Glutamatergic neuron (in vitro differentiated cells): ENCODE measurements at regions not wholly inside any gene's neighbourhood (a gene's known extent, or its start where the extent isn't known, plus 50 kb on each side); places are given as distances from the start of the nearest gene placed in this dataset.
"Not testable (repeated sequence)": the region's sequence is repeated elsewhere in the genome, so short reads cannot be mapped to it uniquely, and the experiment has no call there.

Source experiments
- DNase-seq: peaks from one replicate; pipeline ENCODE4 v3.0.0; 2022
- H3K27ac Mint-ChIP-seq: one replicate; pipeline ENCODE4 v1.8.0; 2020; ENCODE audit warnings: mild to moderate bottlenecking, mixed read lengths, inconsistent platforms; ENCODE audit not compliant: unreplicated experiment
- H3K27me3 Mint-ChIP-seq: one replicate; pipeline ENCODE4 v1.8.0; 2020; ENCODE audit warnings: mild to moderate bottlenecking, moderate library complexity, mixed read lengths, inconsistent platforms; ENCODE audit not compliant: unreplicated experiment
- H3K36me3 Mint-ChIP-seq: one replicate; pipeline ENCODE4 v1.8.0; 2020; ENCODE audit warnings: mild to moderate bottlenecking, mixed read lengths, inconsistent platforms; ENCODE audit not compliant: unreplicated experiment
- H3K4me1 Mint-ChIP-seq: one replicate; pipeline ENCODE4 v1.8.0; 2020; ENCODE audit warnings: mild to moderate bottlenecking, low read depth, mixed read lengths, inconsistent platforms; ENCODE audit not compliant: unreplicated experiment
- H3K4me3 Mint-ChIP-seq: one replicate; pipeline ENCODE4 v1.8.0; 2020; ENCODE audit warnings: mild to moderate bottlenecking, mixed read lengths, inconsistent platforms; ENCODE audit not compliant: unreplicated experiment
- H3K9me3 Mint-ChIP-seq: one replicate; pipeline ENCODE4 v1.8.0; 2020; ENCODE audit warnings: mild to moderate bottlenecking, moderate library complexity, mixed read lengths, inconsistent platforms; ENCODE audit not compliant: unreplicated experiment
- TF ChIP-seq, protein P1 (sequence below): fragments of 200-600 bp; sonication (generic); IDR thresholded peaks from one replicate; pipeline ENCODE4 v1.5.0; 2021; ENCODE audit not compliant: partially characterized antibody, unreplicated experiment

DNA sequence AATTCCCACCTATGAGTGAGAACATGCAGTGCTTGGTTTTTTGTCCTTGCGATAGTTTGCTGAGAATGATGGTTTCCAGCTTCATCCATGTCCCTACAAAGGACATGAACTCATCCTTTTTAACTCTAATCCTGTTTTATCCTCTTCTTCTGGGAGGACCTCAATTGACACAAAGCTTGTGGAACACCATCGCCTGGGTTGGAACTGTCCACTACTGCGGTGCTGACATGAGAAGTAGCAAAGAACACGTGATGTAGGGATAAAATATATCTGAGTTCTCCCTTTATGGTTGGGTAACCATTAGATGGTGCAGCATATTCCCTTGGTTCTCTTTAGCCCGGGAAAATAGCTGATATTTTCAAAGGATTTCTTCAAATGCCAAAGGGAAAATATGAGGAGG is 105.3 kb upstream of the TOPAZ1 start:
- Mint-ChIP-seq H3K27ac (no peak overlapping the region), H3K4me1 (no peaks in the 10 kb centered on the region), H3K4me3 (no peak overlapping the region), H3K27me3 (peaks cover 2% of the 10 kb centered on the region), H3K36me3 (no peaks in the 10 kb centered on the region), H3K9me3 (peaks cover 2% of the 10 kb centered on the region)
- TF ChIP-seq, protein P1, sequence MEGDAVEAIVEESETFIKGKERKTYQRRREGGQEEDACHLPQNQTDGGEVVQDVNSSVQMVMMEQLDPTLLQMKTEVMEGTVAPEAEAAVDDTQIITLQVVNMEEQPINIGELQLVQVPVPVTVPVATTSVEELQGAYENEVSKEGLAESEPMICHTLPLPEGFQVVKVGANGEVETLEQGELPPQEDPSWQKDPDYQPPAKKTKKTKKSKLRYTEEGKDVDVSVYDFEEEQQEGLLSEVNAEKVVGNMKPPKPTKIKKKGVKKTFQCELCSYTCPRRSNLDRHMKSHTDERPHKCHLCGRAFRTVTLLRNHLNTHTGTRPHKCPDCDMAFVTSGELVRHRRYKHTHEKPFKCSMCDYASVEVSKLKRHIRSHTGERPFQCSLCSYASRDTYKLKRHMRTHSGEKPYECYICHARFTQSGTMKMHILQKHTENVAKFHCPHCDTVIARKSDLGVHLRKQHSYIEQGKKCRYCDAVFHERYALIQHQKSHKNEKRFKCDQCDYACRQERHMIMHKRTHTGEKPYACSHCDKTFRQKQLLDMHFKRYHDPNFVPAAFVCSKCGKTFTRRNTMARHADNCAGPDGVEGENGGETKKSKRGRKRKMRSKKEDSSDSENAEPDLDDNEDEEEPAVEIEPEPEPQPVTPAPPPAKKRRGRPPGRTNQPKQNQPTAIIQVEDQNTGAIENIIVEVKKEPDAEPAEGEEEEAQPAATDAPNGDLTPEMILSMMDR: no peak
- no peak for DNase-seq

DNA sequence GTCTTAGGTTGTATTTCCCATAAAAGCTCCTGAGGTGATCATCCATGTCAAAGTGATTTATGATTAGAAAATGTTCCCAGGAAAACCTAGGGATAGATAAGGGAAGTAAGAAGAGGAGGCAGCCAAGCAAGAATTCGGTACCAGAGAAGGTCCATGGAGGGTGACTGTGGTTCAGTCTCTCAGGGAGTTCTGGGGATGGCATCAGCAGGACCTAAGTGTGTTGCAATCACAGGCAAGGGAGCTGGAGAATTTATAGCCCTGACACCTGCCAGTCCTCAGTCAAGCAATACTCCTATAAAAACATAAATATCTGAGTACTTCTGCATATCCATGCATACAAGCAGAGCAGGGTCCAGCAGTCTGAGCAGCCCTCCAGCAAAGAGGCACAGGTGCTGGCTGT is 95.6 kb upstream of the TOPAZ1 start:
- Mint-ChIP-seq H3K27ac (no peak overlapping the region), H3K4me3 (no peak overlapping the region), H3K36me3 (no peaks in the 10 kb centered on the region), H3K27me3 (peaks cover 2% of the 10 kb centered on the region), H3K4me1 (no peaks in the 10 kb centered on the region), H3K9me3 (no peaks in the 10 kb centered on the region)
- DNase-seq: no peak
- TF ChIP-seq, protein P1: no peak

GRCh38 chr3:44159696-44160300 is 81.9 kb upstream of the TOPAZ1 start:
- Mint-ChIP-seq H3K27me3 (no peaks in the 10 kb centered on the region), H3K4me1 (no peaks in the 10 kb centered on the region), H3K36me3 (no peaks in the 10 kb centered on the region), H3K9me3 (peaks cover 1% of the 10 kb centered on the region), H3K4me3 (no peak overlapping the region), H3K27ac (no peak overlapping the region)
- no peak for DNase-seq
- TF ChIP-seq, protein P1: no peak

GRCh38 chr3:44160818-44161217 is 80.9 kb upstream of the TOPAZ1 start:
- no peaks in the 10 kb centered on the region for H3K27me3 Mint-ChIP-seq
- DNase-seq: no peak
- TF ChIP-seq, protein P1: no peak
- no peak overlapping the region for H3K27ac Mint-ChIP-seq
- H3K36me3 Mint-ChIP-seq: no peaks in the 10 kb centered on the region
- H3K9me3 Mint-ChIP-seq: peaks cover 1% of the 10 kb centered on the region
- H3K4me3 Mint-ChIP-seq: no peak overlapping the region
- H3K4me1 Mint-ChIP-seq: no peaks in the 10 kb centered on the region

DNA sequence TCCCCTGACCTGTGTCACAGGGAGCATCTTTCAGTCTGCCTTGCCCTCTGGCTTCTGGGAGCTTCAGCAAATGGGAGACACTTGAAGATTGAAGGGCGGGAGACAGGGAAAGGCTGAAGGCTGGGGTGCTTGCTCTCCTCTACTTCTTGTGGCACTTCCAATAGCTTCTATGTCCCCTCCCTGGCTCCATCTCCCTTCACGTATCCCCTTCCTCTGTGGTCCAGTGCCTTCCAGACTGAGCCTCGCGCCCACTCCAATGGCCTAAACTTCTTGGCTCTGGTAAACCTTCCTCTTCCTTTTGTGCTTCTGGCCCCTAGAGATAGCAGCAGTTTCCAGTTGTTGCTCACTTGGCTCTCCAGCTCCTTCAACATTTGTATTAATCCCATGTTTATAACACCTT is 69.8 kb upstream of the TOPAZ1 start:
- Mint-ChIP-seq H3K4me1 (no peaks in the 10 kb centered on the region), H3K27ac (no peak overlapping the region), H3K4me3 (no peak overlapping the region), H3K36me3 (no peaks in the 10 kb centered on the region), H3K27me3 (peaks cover 2% of the 10 kb centered on the region), H3K9me3 (no peaks in the 10 kb centered on the region)
- TF ChIP-seq, protein P1: no peak
- DNase-seq: no peak

GRCh38 chr3:44172701-44173100 is 69.0 kb upstream of the TOPAZ1 start:
- H3K27me3 Mint-ChIP-seq, H3K9me3 Mint-ChIP-seq, H3K4me1 Mint-ChIP-seq, H3K27ac Mint-ChIP-seq, H3K4me3 Mint-ChIP-seq, H3K36me3 Mint-ChIP-seq, DNase-seq: not testable (repeated sequence)
